Hematopoietic multipotent progenitor cell treated with erythropoietin and hydrocortisone succinate and interleukin-3 and kit ligand, for 17 days (in vitro differentiated cells): ENCODE measurements at regions not wholly inside any gene's neighbourhood (a gene's known extent, or its start where the extent isn't known, plus 50 kb on each side); places are given as distances from the start of the nearest gene placed in this dataset.
"Not testable (repeated sequence)": the region's sequence is repeated elsewhere in the genome, so short reads cannot be mapped to it uniquely, and the experiment has no call there.

Experiments
- DNase-seq: peaks from one replicate; pipeline ENCODE4 v3.0.0-alpha.2; 2015; ENCODE audit warnings: low spot score

DNA sequence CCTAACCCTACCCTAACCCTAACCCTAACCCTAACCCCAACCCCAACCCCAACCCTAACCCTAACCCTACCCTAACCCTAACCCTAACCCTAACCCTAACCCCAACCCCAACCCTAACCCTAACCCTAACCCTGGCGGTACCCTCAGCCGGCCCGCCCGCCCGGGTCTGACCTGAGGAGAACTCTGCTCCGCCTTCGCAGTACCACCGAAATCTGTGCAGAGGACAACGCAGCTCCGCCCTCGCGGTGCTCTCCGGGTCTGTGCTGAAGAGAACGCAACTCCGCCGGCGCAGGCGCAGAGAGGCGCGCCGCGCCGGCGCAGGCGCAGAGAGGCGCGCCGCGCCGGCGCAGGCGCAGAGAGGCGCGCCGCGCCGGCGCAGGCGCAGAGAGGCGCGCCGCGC, 56.1 kb upstream of the IQSEC3 start:
- not testable (repeated sequence) for DNase-seq

GRCh38 chr12:10879-11812, 55.4 kb upstream of the IQSEC3 start:
- DNase-seq, result not testable (repeated sequence)

- not testable (repeated sequence) for DNase-seq
Observed at GRCh38 chr12:12306-12705, 54.3 kb upstream of the IQSEC3 start.

GRCh38 chr12:12725-13640, 53.6 kb upstream of the IQSEC3 start:
- DNase-seq, result not testable (repeated sequence)

DNA sequence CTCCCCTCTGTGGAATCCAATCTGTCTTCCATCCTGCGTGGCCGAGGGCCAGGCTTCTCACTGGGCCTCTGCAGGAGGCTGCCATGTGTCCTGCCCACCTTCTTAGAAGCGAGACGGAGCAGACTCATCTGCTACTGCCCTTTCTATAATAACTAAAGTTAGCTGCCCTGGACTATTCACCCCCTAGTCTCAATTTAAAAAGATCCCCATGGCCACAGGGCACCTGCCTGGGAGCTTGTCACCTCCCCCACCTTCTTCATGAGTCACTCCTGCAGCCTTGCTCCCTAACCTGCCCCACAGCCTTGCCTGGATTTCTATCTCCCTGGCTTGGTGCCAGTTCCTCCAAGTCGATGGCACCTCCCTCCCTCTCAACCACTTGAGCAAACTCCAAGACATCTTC, 52.7 kb upstream of the IQSEC3 start:
- peak; percentile 17 for DNase-seq

GRCh38 chr12:14696-15095, 51.9 kb upstream of the IQSEC3 start:
- DNase-seq, result not testable (repeated sequence)

DNA sequence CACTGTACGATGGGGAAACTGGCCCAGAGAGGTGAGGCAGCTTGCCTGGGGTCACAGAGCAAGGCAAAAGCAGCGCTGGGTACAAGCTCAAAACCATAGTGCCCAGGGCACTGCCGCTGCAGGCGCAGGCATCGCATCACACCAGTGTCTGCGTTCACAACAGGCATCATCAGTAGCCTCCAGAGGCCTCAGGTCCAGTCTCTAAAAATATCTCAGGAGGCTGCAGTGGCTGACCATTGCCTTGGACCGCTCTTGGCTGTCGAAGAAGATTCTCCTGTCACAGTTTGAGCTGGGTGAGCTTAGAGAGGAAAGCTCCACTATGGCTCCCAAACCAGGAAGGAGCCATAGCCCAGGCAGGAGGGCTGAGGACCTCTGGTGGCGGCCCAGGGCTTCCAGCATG, 51.2 kb upstream of the IQSEC3 start:
- not testable (repeated sequence) for DNase-seq

- DNase-seq, result not testable (repeated sequence)
Observed at GRCh38 chr12:16019-16418, 50.5 kb upstream of the IQSEC3 start.

- DNase-seq, result not testable (repeated sequence)
Observed at GRCh38 chr12:16541-16940, 50.0 kb upstream of the IQSEC3 start.
